ENCODE measurements at regions not wholly inside any gene's neighbourhood (a gene's known extent, or its start where the extent isn't known, plus 50 kb on each side); places are given as distances from the start of the nearest gene placed in this dataset.
A peak's percentile ranks its signal among the peaks of the same experiment; 100 is the strongest.

- Histone ChIP-seq H3K36me3 (ENCODE audit: control insufficient read depth, insufficient read depth, low read length) (no peaks in the 10 kb centered on the region), H3K9me3 (ENCODE audit: control insufficient read depth, insufficient read depth, low read length) (no peaks in the 10 kb centered on the region), H3K27ac (ENCODE audit: low read depth, low read length) (no peak overlapping the region), H3K4me1 (ENCODE audit: control insufficient read depth, insufficient read depth, low read length) (peaks cover 2% of the 10 kb centered on the region), H3K27me3 (ENCODE audit: control insufficient read depth, insufficient read depth, low read length) (no peaks in the 10 kb centered on the region), H3K4me3 (ENCODE audit: low read depth, low read length) (no peak overlapping the region)
- 87% methylated on average over 5 of the region's 6 CpGs for WGBS (ENCODE audit: insufficient coverage)
- peak in 5 of 6 donors; percentile 22 to 94 (median 33) for DNase-seq (ENCODE audit: low read depth in 4 of 6, low spot score in 6 of 6)
Measured at GRCh38 chr20:56171087-56172012, 77.2 kb upstream of the MC3R start.

- DNase-seq (ENCODE audit: low read depth in 4 of 6, low spot score in 6 of 6), result no peak
- H3K4me1 ChIP-seq (ENCODE audit: control insufficient read depth, insufficient read depth, low read length), result peaks cover 2% of the 10 kb centered on the region
- no CpG with 5 or more reads among the region's 5 CpGs for WGBS (ENCODE audit: insufficient coverage)
Measured at GRCh38 chr20:56173438-56173837, 75.1 kb upstream of the MC3R start.

GRCh38 chr20:56174416-56174815 lies 74.1 kb upstream of the MC3R start:
- Histone ChIP-seq H3K4me3 (ENCODE audit: low read depth, low read length) (no peak overlapping the region), H3K9me3 (ENCODE audit: control insufficient read depth, insufficient read depth, low read length) (no peaks in the 10 kb centered on the region), H3K27ac (ENCODE audit: low read depth, low read length) (no peak overlapping the region), H3K4me1 (ENCODE audit: control insufficient read depth, insufficient read depth, low read length) (peaks cover 2% of the 10 kb centered on the region), H3K27me3 (ENCODE audit: control insufficient read depth, insufficient read depth, low read length) (no peaks in the 10 kb centered on the region), H3K36me3 (ENCODE audit: control insufficient read depth, insufficient read depth, low read length) (no peaks in the 10 kb centered on the region)
- 83% methylated on average over 1 of the region's 3 CpGs for WGBS (ENCODE audit: insufficient coverage)
- no peak for DNase-seq (ENCODE audit: low read depth in 4 of 6, low spot score in 6 of 6)

More at GRCh38 chr20:56173438-56173837, 75.1 kb upstream of the MC3R start:
- Histone ChIP-seq H3K4me3 (ENCODE audit: low read depth, low read length) (no peak overlapping the region), H3K36me3 (ENCODE audit: control insufficient read depth, insufficient read depth, low read length) (no peaks in the 10 kb centered on the region), H3K27me3 (ENCODE audit: control insufficient read depth, insufficient read depth, low read length) (no peaks in the 10 kb centered on the region), H3K27ac (ENCODE audit: low read depth, low read length) (no peak overlapping the region), H3K9me3 (ENCODE audit: control insufficient read depth, insufficient read depth, low read length) (no peaks in the 10 kb centered on the region)

- Histone ChIP-seq H3K9me3 (ENCODE audit: control insufficient read depth, insufficient read depth, low read length) (no peaks in the 10 kb centered on the region), H3K36me3 (ENCODE audit: control insufficient read depth, insufficient read depth, low read length) (no peaks in the 10 kb centered on the region), H3K4me3 (ENCODE audit: low read depth, low read length) (no peak overlapping the region), H3K4me1 (ENCODE audit: control insufficient read depth, insufficient read depth, low read length) (peaks cover 2% of the 10 kb centered on the region), H3K27ac (ENCODE audit: low read depth, low read length) (no peak overlapping the region), H3K27me3 (ENCODE audit: control insufficient read depth, insufficient read depth, low read length) (no peaks in the 10 kb centered on the region)
- DNase-seq (ENCODE audit: low read depth in 4 of 6, low spot score in 6 of 6), result no peak
- WGBS (ENCODE audit: insufficient coverage), result no CpG with 5 or more reads among the region's 3 CpGs
Measured at GRCh38 chr20:56175884-56176283, 72.6 kb upstream of the MC3R start.

- H3K4me3 ChIP-seq (ENCODE audit: low read depth, low read length), result no peak overlapping the region
- H3K9me3 ChIP-seq (ENCODE audit: control insufficient read depth, insufficient read depth, low read length), result no peaks in the 10 kb centered on the region
- no peak overlapping the region for H3K27ac ChIP-seq (ENCODE audit: low read depth, low read length)
- H3K27me3 ChIP-seq (ENCODE audit: control insufficient read depth, insufficient read depth, low read length), result no peaks in the 10 kb centered on the region
- 67% methylated on average over 5 of the region's 6 CpGs for WGBS (ENCODE audit: insufficient coverage)
- no peaks in the 10 kb centered on the region for H3K36me3 ChIP-seq (ENCODE audit: control insufficient read depth, insufficient read depth, low read length)
- DNase-seq (ENCODE audit: low read depth in 4 of 6, low spot score in 6 of 6), result no peak
- no peaks in the 10 kb centered on the region for H3K4me1 ChIP-seq (ENCODE audit: control insufficient read depth, insufficient read depth, low read length)
Measured at GRCh38 chr20:56178219-56178618, 70.3 kb upstream of the MC3R start.

GRCh38 chr20:56179051-56179450 lies 69.5 kb upstream of the MC3R start:
- Histone ChIP-seq H3K27ac (ENCODE audit: low read depth, low read length) (no peak overlapping the region), H3K4me1 (ENCODE audit: control insufficient read depth, insufficient read depth, low read length) (no peaks in the 10 kb centered on the region), H3K27me3 (ENCODE audit: control insufficient read depth, insufficient read depth, low read length) (no peaks in the 10 kb centered on the region), H3K9me3 (ENCODE audit: control insufficient read depth, insufficient read depth, low read length) (no peaks in the 10 kb centered on the region), H3K36me3 (ENCODE audit: control insufficient read depth, insufficient read depth, low read length) (no peaks in the 10 kb centered on the region), H3K4me3 (ENCODE audit: low read depth, low read length) (no peak overlapping the region)
- 77% methylated on average over 4 of the region's 4 CpGs for WGBS (ENCODE audit: insufficient coverage)
- no peak for DNase-seq (ENCODE audit: low read depth in 4 of 6, low spot score in 6 of 6)

- Histone ChIP-seq H3K27me3 (ENCODE audit: control insufficient read depth, insufficient read depth, low read length) (no peaks in the 10 kb centered on the region), H3K4me3 (ENCODE audit: low read depth, low read length) (no peak overlapping the region), H3K4me1 (ENCODE audit: control insufficient read depth, insufficient read depth, low read length) (no peaks in the 10 kb centered on the region), H3K27ac (ENCODE audit: low read depth, low read length) (no peak overlapping the region), H3K9me3 (ENCODE audit: control insufficient read depth, insufficient read depth, low read length) (no peaks in the 10 kb centered on the region), H3K36me3 (ENCODE audit: control insufficient read depth, insufficient read depth, low read length) (no peaks in the 10 kb centered on the region)
- WGBS (ENCODE audit: insufficient coverage), result no CpG with 5 or more reads among the region's 1 CpG
- DNase-seq (ENCODE audit: low read depth in 4 of 6, low spot score in 6 of 6), result peak in 4 of 6 donors; percentile 32 to 91 (median 48)
Measured at GRCh38 chr20:56181583-56181982, 66.9 kb upstream of the MC3R start.

GRCh38 chr20:56187534-56188165 lies 60.9 kb upstream of the MC3R start:
- Histone ChIP-seq H3K27ac (ENCODE audit: low read depth, low read length) (no peak overlapping the region), H3K27me3 (ENCODE audit: control insufficient read depth, insufficient read depth, low read length) (no peaks in the 10 kb centered on the region), H3K36me3 (ENCODE audit: control insufficient read depth, insufficient read depth, low read length) (no peaks in the 10 kb centered on the region), H3K4me3 (ENCODE audit: low read depth, low read length) (no peak overlapping the region), H3K4me1 (ENCODE audit: control insufficient read depth, insufficient read depth, low read length) (no peaks in the 10 kb centered on the region), H3K9me3 (ENCODE audit: control insufficient read depth, insufficient read depth, low read length) (no peaks in the 10 kb centered on the region)
- WGBS (ENCODE audit: insufficient coverage), result 0% methylated on average over 4 of the region's 7 CpGs
- DNase-seq (ENCODE audit: low read depth in 4 of 6, low spot score in 6 of 6), result peak in 5 of 6 donors; percentile 21 to 90 (median 35)

- Histone ChIP-seq H3K4me1 (ENCODE audit: control insufficient read depth, insufficient read depth, low read length) (no peaks in the 10 kb centered on the region), H3K4me3 (ENCODE audit: low read depth, low read length) (no peak overlapping the region), H3K27ac (ENCODE audit: low read depth, low read length) (no peak overlapping the region), H3K36me3 (ENCODE audit: control insufficient read depth, insufficient read depth, low read length) (no peaks in the 10 kb centered on the region), H3K27me3 (ENCODE audit: control insufficient read depth, insufficient read depth, low read length) (no peaks in the 10 kb centered on the region), H3K9me3 (ENCODE audit: control insufficient read depth, insufficient read depth, low read length) (no peaks in the 10 kb centered on the region)
- DNase-seq (ENCODE audit: low read depth in 4 of 6, low spot score in 6 of 6), result no peak
- WGBS (ENCODE audit: insufficient coverage), result 58% methylated on average over 5 of the region's 5 CpGs
Measured at GRCh38 chr20:56194042-56194441, 54.5 kb upstream of the MC3R start.

GRCh38 chr20:56195946-56196345 lies 52.6 kb upstream of the MC3R start:
- Histone ChIP-seq H3K27me3 (ENCODE audit: control insufficient read depth, insufficient read depth, low read length) (no peaks in the 10 kb centered on the region), H3K9me3 (ENCODE audit: control insufficient read depth, insufficient read depth, low read length) (peaks cover 3% of the 10 kb centered on the region), H3K4me1 (ENCODE audit: control insufficient read depth, insufficient read depth, low read length) (no peaks in the 10 kb centered on the region), H3K36me3 (ENCODE audit: control insufficient read depth, insufficient read depth, low read length) (no peaks in the 10 kb centered on the region), H3K4me3 (ENCODE audit: low read depth, low read length) (no peak overlapping the region), H3K27ac (ENCODE audit: low read depth, low read length) (no peak overlapping the region)
- DNase-seq (ENCODE audit: low read depth in 4 of 6, low spot score in 6 of 6), result no peak
- no CpG with 5 or more reads among the region's 2 CpGs for WGBS (ENCODE audit: insufficient coverage)

Data from spinal cord (tissue), 9 donors.